ENCODE measurements at regions not wholly inside any gene's neighbourhood (a gene's known extent, or its start where the extent isn't known, plus 50 kb on each side); places are given as distances from the start of the nearest gene placed in this dataset.
A peak's percentile ranks its signal among the peaks of the same experiment; 100 is the strongest.
"Not testable (repeated sequence)": the region's sequence is repeated elsewhere in the genome, so short reads cannot be mapped to it uniquely, and the experiment has no call there.

- DNase-seq: no peak
Measured at GRCh38 chr2:53253244-53253643, 514.4 kb upstream of the CHAC2 start.

GRCh38 chr2:53252115-53252514 is 515.5 kb upstream of the CHAC2 start:
- no peak for DNase-seq

- no peak for DNase-seq
Measured at GRCh38 chr2:53247956-53248735, 519.5 kb upstream of the CHAC2 start.

- no peak for DNase-seq
Measured at GRCh38 chr2:53243430-53243829, 524.2 kb upstream of the CHAC2 start.

GRCh38 chr2:53242090-53242489 is 525.5 kb upstream of the CHAC2 start:
- no peak for DNase-seq

- no peak for DNase-seq
Measured at GRCh38 chr2:53235836-53236582, 531.6 kb upstream of the CHAC2 start.

GRCh38 chr2:53234548-53234903 is 533.1 kb upstream of the CHAC2 start:
- DNase-seq: no peak

- DNase-seq: no peak
Measured at GRCh38 chr2:53233759-53234547, 533.7 kb upstream of the CHAC2 start.

- DNase-seq: no peak
Measured at GRCh38 chr2:53231908-53232307, 535.7 kb upstream of the CHAC2 start.

- no peak for DNase-seq
Measured at GRCh38 chr2:53230691-53231090, 536.9 kb upstream of the CHAC2 start.

GRCh38 chr2:53227535-53227934 is 540.1 kb upstream of the CHAC2 start:
- DNase-seq: no peak

GRCh38 chr2:53220969-53221368 is 546.6 kb upstream of the CHAC2 start:
- DNase-seq: no peak

- DNase-seq: no peak
Measured at GRCh38 chr2:53217250-53217649, 550.4 kb upstream of the CHAC2 start.

- no peak for DNase-seq
Measured at GRCh38 chr2:53216805-53217204, 550.8 kb upstream of the CHAC2 start.

- DNase-seq: no peak
Measured at GRCh38 chr2:53212576-53212975, 555.0 kb upstream of the CHAC2 start.

GRCh38 chr2:53211201-53211774 is 556.3 kb upstream of the CHAC2 start:
- DNase-seq: no peak

GRCh38 chr2:53210538-53210937 is 557.1 kb upstream of the CHAC2 start:
- no peak for DNase-seq

GRCh38 chr2:53209679-53210458 is 557.7 kb upstream of the CHAC2 start:
- DNase-seq: no peak

GRCh38 chr2:53208815-53209214 is 558.8 kb upstream of the CHAC2 start:
- DNase-seq: no peak

GRCh38 chr2:53206226-53206625 is 561.4 kb upstream of the CHAC2 start:
- DNase-seq: not testable (repeated sequence)

GRCh38 chr2:53202063-53202462 is 565.5 kb upstream of the CHAC2 start:
- DNase-seq: peak; percentile 19

- DNase-seq: no peak
Measured at GRCh38 chr2:53200072-53200471, 567.5 kb upstream of the CHAC2 start.

Measured in right hindlimb (tissue), 1 donor.